GM13976 (cell line): ENCODE measurements at regions not wholly inside any gene's neighbourhood (a gene's known extent, or its start where the extent isn't known, plus 50 kb on each side); places are given as distances from the start of the nearest gene placed in this dataset.

Source experiments
- DNase-seq: peaks from one replicate; pipeline ENCODE4 v3.0.0; 2012; ENCODE audit warnings: low spot score
- in situ Hi-C: fragments of 300-500 bp; cut with MboI; formaldehyde crosslinking; loops from one replicate; pipeline ENCODE4 v1.12.0; 2022; ENCODE audit warnings: low sequenced_read_pairs, mixed read lengths, inconsistent platforms; ENCODE audit not compliant: unreplicated experiment
- TF ChIP-seq, protein P1 (sequence below): IDR thresholded peaks from 2 replicates; pipeline ENCODE4 v1.5.1; 2012; ENCODE audit warnings: borderline replicate concordance, mild to moderate bottlenecking; ENCODE audit not compliant: insufficient read depth; ENCODE audit errors: extremely low read depth, missing control alignments, control extremely low read depth

DNA sequence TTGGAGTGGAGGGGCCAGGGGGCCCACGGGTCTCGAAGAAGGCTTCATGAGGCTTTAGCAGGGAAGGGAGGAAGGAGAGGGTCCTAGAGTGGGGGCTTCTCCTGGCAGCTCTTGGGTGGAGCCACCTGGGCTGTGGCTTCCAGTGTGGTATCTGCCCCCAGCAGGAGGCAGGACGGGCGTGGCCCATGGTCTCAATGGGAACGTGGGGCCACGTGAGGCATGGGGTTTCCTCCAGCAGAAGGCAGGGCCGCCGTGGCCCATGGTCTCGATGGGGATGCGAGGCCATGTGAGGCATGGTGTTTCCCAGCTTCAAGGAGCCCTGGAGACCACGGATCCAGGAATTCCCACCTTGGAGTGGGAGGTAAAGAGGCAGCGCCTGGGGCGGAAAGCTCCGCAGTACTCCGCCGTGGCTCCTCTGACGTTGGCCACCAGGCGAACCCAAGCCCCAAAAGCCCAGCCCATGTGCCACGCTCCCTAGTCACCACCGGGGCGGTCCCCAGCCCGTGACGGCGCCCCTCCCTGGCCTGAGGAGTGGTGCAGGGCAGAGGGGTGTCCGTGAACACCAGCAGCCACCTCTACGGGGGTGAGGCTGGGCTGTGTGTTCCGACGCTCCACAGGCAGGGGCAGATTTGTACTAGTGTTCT, 62.0 kb upstream of the GATA5 start:
- no peak for DNase-seq
- TF ChIP-seq, protein P1, sequence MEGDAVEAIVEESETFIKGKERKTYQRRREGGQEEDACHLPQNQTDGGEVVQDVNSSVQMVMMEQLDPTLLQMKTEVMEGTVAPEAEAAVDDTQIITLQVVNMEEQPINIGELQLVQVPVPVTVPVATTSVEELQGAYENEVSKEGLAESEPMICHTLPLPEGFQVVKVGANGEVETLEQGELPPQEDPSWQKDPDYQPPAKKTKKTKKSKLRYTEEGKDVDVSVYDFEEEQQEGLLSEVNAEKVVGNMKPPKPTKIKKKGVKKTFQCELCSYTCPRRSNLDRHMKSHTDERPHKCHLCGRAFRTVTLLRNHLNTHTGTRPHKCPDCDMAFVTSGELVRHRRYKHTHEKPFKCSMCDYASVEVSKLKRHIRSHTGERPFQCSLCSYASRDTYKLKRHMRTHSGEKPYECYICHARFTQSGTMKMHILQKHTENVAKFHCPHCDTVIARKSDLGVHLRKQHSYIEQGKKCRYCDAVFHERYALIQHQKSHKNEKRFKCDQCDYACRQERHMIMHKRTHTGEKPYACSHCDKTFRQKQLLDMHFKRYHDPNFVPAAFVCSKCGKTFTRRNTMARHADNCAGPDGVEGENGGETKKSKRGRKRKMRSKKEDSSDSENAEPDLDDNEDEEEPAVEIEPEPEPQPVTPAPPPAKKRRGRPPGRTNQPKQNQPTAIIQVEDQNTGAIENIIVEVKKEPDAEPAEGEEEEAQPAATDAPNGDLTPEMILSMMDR: no peak
- in situ Hi-C loops: no loop called here

DNA sequence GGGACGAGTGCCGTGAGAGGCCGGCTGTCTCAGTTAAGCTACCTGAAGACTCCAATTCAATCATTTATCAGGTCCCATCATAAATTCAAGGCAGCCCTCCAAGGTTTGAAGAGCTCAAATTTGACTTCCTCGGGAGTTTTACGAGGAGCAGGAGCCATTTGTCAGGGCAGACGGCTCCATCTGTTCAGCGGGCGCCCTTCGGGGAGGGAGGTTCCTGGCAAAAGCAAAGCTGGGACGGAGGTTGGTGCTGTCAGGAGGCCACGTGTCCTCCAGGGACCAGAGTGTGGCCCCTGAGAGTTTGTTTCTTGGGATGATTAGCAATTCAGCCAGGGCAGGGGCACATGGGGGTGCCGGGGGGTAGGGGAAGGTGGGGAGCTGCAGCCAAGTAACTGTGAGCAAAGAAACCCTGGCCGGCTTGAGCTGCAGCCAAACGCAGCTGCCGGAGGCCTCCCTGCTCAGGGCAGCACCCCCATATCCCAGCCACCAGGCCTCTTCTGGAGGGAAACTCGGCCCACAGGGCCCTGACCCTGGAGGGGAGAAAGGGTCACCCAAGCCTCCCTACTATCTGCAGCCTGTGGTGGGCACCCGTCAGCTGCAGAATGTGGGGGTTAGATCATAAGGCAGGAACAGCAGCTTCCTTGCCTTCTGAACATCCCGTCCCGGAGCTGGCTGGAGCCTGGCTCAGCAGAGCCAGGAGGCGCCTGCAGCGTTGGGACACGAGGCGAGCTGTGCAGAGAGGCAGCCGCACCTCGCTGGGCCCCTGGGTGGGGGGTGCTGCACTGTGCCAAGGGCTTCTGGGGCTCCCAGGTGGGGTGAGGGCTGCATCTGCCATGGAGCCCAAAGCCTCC, 63.6 kb upstream of the GATA5 start:
- TF ChIP-seq, protein P1: no peak
- in situ Hi-C loops: no loop called here
- DNase-seq: no peak

DNA sequence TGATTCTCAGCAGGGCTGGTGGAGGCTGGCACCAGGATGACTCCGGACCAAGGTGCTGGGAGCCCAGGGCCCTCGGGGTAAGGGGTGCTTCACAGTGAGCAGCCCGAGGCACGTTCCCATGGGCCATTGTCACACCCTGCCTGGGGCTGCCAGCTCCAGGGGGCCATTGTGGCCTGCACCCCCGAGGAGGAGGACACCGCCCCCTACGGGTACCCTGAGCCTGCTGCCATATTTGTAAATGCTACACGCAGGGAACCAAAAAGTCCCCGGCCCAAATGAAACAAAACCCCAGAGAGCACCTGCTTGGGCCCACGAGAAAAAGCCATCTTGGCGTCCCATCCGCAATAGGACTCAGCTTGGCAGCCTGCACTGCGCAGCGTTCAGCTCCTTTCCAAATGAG, 64.7 kb upstream of the GATA5 start:
- DNase-seq: no peak
- TF ChIP-seq, protein P1: no peak
- in situ Hi-C loops: no loop called here

DNA sequence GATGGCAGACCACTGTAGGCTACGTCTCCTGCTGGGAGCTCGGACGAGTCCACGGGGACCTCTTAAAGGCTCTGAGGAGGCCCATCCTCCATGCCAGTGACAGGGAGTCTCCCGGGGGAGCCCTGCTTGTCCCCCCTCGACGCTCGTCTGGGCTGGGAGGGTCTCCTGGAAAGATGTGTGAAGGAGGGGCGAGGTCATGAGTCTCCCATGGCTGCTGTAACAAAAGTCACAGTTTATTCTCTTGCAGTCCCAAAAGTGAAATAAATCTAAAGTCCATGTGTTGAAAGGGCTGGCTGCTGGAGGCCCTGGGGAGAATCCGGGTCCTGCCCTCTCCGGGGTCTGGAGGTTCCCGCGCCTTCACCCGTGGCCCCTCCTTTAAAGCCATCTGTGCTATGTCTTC, 67.1 kb upstream of the GATA5 start:
- no peak for DNase-seq

DNA sequence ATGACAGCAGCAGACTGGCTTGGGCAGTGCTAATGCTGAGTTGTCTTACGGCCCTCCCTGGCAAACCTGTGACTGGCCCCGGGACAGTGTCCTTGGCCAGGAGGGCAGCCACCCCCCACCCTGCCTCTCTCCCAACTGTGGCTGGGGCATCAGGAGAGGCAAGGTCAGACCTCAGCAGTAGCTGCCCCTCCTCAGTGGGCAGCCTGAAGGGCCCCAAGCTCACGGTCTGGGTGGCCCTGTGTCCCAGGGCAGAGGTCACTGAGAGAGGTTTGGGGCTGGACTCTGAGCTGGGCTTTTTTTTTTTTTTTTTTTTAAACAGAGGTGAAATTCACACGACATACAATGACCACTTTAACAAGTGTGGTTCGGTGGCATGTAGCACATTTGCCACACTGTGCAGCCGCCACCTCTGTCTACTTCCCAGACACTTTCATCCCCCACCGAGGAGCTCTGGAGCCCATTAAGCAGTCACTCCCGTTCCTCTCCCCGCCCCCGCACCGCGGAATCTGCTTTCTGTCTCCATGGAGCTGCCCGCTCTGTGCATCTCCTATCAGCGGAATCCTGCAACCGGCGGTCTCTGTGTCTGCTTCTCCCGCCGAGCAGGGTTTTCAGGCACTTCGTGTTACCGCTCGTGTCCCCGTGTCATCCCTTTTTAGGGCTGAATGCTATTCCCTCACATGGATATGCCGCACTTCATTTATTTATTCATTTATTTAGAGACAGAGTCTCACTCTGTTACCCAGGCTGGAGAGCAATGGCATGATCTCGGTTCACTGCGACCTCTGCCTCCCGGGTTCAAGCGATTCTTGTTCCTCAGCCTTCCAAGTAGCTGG, 67.9 kb upstream of the GATA5 start:
- no peak for DNase-seq
- in situ Hi-C loops: no loop called here

More for the DNA sequence above, 67.1 kb upstream of the GATA5 start:
- TF ChIP-seq, protein P1: no peak
- in situ Hi-C loops: no loop called here

More for the DNA sequence above, 67.9 kb upstream of the GATA5 start:
- TF ChIP-seq, protein P1: no peak
